Stimulated activated CD4-positive, alpha-beta T cell treated with anti-CD3 and anti-CD28 coated beads, Interleukin-15, amount 100 ng/mL, for 48 hours (primary cell): ENCODE measurements at regions not wholly inside any gene's neighbourhood (a gene's known extent, or its start where the extent isn't known, plus 50 kb on each side); places are given as distances from the start of the nearest gene placed in this dataset.

Source experiments
- DNase-seq, 2 donors: peaks; one replicate each; pipeline ENCODE4 v3.0.0-alpha.2; 2020; ENCODE audit warnings: low read depth in 2 of 2

GRCh38 chr5:155954701-155955445 lies 372.1 kb upstream of the SGCD start:
- DNase-seq, result no peak

DNA sequence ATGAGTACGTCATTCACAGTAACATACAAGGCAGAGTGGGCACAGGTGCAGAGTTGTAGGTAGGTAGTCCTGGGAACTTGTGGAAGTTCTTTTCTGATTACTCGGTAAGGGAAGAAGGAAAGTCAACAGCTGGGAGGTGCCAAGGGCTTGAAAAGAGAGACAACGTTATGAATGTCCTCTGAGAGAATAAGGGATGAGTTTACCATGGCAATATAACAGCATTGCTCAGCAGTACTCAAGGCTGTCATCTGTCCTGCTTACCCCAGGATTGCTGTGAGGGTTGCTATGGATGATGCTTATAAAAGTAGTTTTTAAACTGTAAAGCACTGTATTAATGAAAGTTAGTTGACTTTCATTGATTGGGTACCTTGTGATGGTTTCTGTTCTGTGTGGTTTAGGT lies 369.1 kb upstream of the SGCD start:
- no peak for DNase-seq

DNA sequence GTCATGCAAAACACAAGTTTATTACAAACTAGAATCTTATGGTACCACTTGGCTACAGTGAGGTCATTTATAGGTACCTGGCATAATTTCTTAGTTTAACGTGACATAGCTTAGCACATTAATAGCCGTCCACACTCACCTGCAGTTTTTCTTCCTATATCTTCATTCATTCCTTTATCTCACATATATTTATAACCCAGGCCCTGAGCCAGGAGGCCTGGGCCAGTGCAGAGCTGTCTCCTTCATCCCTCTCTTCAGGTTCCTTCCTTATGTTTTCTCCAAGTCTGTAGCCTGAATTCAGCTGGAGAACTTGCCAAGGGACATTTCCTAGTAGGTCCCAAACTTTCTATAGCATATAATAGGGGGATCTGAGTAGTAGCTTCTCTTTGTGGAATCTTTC lies 367.9 kb upstream of the SGCD start:
- DNase-seq, result no peak

- no peak for DNase-seq
Observed at GRCh38 chr5:155960177-155960576, 366.8 kb upstream of the SGCD start.

GRCh38 chr5:155969537-155969936 lies 357.4 kb upstream of the SGCD start:
- no peak for DNase-seq

DNA sequence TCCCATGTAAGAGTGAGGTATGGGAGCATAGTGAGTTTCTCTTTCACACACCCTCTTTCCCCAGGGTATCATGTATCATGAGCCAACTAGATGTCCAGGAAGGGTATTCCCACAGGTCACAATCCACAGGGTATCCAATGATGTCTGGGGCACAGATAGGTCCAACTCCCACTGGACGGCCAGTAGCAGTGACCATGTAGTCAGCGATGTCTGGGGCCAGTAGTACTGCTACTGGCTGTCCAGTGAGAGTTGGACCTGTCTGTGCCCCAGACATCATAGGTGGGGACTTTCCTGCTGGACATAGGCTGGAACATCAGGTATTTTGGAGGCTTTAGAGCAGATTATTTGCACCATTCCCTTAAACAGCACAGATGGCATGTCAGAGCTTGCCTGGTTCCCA lies 352.6 kb upstream of the SGCD start:
- no peak for DNase-seq

GRCh38 chr5:155978850-155979249 lies 348.1 kb upstream of the SGCD start:
- DNase-seq, result no peak

DNA sequence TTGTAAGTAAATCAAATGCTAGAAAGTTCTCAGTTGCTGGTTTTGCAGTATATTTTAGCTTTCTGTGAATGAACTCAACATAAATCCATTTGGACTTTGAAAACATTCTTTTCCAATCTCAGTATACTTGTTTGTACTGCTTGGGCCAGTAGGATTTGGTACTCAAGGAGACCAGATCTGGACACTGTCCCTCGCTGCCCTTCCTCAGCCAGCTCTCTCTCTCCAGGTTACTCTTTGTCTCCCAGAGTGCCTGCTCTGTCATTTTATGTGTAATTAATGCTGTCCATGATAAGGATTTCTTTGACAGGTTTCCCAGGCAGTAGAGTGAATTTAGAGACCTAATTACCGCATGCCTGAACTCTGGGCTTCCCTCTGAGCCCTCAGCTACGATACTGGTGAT lies 344.6 kb upstream of the SGCD start:
- DNase-seq, result no peak

DNA sequence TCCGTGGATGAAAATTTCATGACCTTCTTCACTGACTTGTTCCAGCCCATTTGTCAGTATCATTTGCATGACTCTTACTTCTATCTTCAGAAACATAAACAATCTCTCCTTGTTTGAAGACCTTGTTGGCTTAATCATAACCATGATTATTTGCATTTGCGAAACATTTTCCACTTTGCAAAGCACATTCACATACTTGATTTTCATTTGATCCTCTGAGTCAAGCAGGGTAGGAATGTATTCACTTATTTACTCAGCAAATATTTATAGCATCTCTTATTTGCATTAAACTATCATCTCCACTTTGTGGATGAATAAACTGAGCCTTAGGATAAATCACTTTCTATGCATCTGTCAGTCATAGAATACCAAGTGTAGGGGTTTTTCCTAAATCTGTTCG lies 343.0 kb upstream of the SGCD start:
- no peak for DNase-seq

GRCh38 chr5:155987265-155987810 lies 339.6 kb upstream of the SGCD start:
- DNase-seq, result no peak

DNA sequence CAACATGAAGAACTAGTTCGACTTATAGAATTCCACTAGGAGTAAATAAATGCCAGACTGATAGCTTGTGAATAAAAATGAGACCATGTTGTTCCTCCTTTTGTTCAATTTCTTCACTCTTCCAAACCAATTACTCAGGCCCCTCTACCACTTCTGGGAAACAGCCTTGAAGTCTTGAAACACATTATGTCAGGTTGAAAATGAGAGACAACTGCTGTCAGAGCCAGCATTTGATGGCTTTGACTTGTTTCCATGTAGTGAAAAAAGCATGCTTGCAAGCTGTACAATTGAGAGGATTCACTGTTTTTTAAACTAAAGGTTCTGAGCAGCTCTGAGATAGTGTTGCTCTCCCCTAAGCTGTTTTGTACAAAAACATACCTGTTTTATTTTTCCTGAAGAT lies 337.1 kb upstream of the SGCD start:
- no peak for DNase-seq

DNA sequence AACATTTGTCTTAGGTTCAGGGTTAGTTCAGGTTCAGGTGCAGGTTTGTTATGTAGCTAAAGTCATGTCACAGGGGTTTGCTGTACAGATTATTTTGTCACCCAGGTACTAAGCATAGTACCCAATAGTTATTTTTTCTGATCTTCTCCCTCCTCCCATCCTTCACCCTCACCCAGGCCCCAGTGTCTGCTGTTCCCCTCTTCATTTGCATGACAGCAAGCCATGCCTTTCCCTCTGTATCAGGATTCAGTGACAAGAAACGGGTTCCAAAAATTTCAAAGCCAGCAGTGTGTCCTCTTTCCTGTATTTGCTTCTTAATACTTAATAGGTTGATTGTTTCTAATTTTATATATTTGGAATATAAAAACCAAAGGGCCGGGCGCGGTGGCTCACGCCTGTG lies 330.8 kb upstream of the SGCD start:
- DNase-seq, result no peak

- no peak for DNase-seq
Observed at GRCh38 chr5:155998257-155998656, 328.7 kb upstream of the SGCD start.

DNA sequence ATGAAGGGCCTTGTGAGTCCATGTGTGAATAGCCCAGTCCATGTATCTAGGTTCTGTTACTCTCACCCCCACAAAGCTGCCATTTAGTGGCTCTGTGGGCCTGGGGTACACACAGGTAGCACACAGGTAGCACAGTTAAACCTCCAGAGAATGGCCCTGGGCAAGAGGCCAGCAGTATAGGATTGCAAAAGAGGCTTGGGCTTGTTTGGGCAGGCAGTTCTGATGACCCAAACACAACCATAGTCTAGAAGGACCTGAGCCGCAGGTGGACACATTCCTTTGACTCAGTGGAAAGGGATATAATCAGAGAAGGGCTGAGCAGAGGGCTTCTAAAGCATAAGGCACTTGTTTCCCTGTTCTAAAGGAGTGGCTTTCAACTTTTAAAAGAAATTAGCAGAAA lies 326.8 kb upstream of the SGCD start:
- DNase-seq, result no peak

DNA sequence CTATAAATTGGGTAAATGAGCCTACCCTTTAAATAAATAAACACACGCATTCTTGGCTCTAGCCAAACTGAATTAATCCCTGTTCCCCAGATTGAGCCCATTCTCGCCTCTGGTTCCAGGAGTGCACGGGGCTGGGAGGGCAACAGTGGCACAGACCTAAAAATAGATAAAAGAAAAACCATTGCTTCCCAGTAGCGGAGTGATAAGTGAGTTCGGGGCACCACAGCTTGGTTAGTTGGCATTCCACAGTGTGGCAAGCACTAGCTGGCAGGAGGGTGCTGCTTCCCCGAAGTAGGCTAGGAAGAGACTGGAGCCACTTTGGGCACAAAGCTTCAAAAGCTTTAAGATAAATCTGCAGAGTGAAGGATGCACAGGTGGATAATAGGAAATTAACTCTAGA lies 322.2 kb upstream of the SGCD start:
- DNase-seq, result no peak

DNA sequence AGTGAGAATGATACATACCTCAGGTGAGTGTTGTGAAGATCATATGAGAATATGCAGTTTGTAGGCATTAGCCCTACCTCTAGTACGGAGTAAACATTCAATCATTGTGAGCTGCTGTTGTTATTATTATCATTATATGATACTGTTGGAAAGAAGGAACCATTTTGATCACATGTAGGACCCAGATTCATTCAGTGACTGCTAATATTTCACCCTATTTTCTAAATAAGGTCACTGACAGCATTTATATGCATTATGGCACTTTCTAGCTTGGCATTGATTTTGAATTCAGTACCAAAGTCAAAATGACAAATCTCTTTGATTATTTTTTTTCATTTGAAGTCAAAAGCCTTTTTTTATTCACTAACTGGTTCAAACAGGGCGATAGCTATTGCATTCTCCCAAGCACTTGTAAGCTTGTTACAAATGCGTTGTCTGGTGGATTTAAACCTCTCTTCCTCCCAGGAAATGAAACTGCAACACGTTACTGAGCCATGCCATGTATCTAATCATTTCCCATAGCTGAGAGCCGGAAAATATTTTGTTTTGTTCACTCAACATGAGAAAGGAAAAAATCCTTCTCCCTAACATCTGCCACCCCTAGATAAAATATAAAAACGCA lies 320.8 kb upstream of the SGCD start:
- DNase-seq, result no peak

DNA sequence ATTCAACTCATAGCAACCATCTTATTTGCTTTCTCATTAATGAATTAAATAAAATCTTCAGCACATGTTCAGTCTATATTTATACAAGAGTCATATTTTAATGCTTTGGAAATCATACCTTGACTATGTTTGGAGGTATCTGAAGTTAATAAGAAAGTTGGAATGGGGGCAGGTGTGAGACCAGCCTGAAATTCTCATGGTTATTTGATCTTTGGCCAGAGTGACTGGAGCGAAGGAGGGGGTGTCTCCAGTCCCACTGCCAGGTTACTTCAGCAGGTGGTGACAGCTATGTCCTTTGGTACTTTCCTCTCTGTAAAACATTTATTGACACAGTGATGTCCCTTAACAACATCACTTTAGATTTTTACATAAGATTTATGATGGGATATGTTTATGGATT lies 318.1 kb upstream of the SGCD start:
- DNase-seq, result no peak

GRCh38 chr5:156009583-156009982 lies 317.4 kb upstream of the SGCD start:
- DNase-seq, result no peak

DNA sequence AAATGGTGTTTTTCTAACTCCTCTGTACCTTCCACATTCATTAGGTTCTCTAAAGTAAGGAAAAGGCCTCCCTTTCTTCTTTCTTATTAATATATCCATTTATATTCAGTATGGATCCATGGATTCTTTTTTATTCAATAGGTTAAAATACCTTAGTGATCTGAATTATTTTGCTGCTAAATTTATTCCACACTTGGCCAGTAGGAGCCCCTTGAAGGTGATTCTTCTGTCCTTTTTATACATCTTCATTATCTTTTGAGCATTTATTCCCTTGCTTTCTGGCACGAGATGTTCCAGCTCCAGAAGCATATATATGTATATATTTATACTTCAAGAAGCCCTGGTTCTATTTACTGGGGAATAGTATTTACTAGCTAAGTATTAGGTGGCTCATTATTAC lies 311.8 kb upstream of the SGCD start:
- no peak for DNase-seq

GRCh38 chr5:156019130-156019529 lies 307.8 kb upstream of the SGCD start:
- no peak for DNase-seq

GRCh38 chr5:156019571-156020180 lies 307.3 kb upstream of the SGCD start:
- DNase-seq, result no peak

DNA sequence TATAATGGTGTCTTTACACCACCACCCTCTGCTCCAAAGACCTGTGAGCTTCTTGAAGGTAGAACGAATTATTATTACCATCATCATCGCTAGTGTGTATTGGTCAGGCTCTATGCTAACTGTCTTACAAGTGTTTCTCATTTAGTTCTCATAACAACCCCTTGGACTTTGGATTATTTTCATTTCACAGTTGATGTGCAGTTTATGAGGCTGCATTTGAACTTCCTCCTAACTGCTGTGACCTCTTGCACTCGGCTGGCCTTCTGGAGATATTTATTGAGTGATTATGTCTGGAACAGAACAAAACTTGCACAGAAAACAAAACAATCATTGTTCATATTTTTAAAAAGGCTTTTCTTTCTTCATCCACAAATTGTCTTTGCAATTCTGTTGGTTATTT lies 306.3 kb upstream of the SGCD start:
- DNase-seq, result no peak

GRCh38 chr5:156021866-156022265 lies 305.1 kb upstream of the SGCD start:
- no peak for DNase-seq
